HG02610 (cell line): ENCODE measurements at regions not wholly inside any gene's neighbourhood (a gene's known extent, or its start where the extent isn't known, plus 50 kb on each side); places are given as distances from the start of the nearest gene placed in this dataset.

Source experiments
- ATAC-seq: cut with Tn5 transposase; IDR thresholded peaks from one replicate; pipeline ENCODE4 v1.9.1; 2021; ENCODE audit warnings: mild to moderate bottlenecking, moderate library complexity; ENCODE audit not compliant: unreplicated experiment

GRCh38 chr14:53896726-53897125 is 59.9 kb downstream of the BMP4 start:
- no peak for ATAC-seq

- ATAC-seq, result peak; percentile 82
Observed at GRCh38 chr14:53894456-53894855, 62.2 kb downstream of the BMP4 start.

GRCh38 chr14:53893374-53893773 is 63.3 kb downstream of the BMP4 start:
- ATAC-seq, result no peak

GRCh38 chr14:53890611-53891101 is 66.0 kb downstream of the BMP4 start:
- no peak for ATAC-seq

- no peak for ATAC-seq
Observed at GRCh38 chr14:53888535-53889386, 67.9 kb downstream of the BMP4 start.

GRCh38 chr14:53885136-53885640 is 71.4 kb downstream of the BMP4 start:
- no peak for ATAC-seq

- no peak for ATAC-seq
Observed at GRCh38 chr14:53884601-53885000, 72.0 kb downstream of the BMP4 start.

GRCh38 chr14:53883739-53884138 is 72.9 kb downstream of the BMP4 start:
- ATAC-seq, result no peak

GRCh38 chr14:53882684-53883083 is 73.9 kb downstream of the BMP4 start:
- ATAC-seq, result no peak

- no peak for ATAC-seq
Observed at GRCh38 chr14:53881921-53882320, 74.7 kb downstream of the BMP4 start.

- no peak for ATAC-seq
Observed at GRCh38 chr14:53881161-53881871, 75.3 kb downstream of the BMP4 start.

- no peak for ATAC-seq
Observed at GRCh38 chr14:53880761-53881160, 75.9 kb downstream of the BMP4 start.

- no peak for ATAC-seq
Observed at GRCh38 chr14:53879747-53880146, 76.9 kb downstream of the BMP4 start.

GRCh38 chr14:53879022-53879686 is 77.5 kb downstream of the BMP4 start:
- no peak for ATAC-seq

- no peak for ATAC-seq
Observed at GRCh38 chr14:53875324-53875897, 81.2 kb downstream of the BMP4 start.

GRCh38 chr14:53874704-53875103 is 81.9 kb downstream of the BMP4 start:
- no peak for ATAC-seq

- ATAC-seq, result no peak
Observed at GRCh38 chr14:53872681-53873089, 83.9 kb downstream of the BMP4 start.

GRCh38 chr14:53871951-53872350 is 84.7 kb downstream of the BMP4 start:
- ATAC-seq, result no peak

- no peak for ATAC-seq
Observed at GRCh38 chr14:53871011-53871410, 85.6 kb downstream of the BMP4 start.

- no peak for ATAC-seq
Observed at GRCh38 chr14:53865711-53866110, 90.9 kb downstream of the BMP4 start.

GRCh38 chr14:53861781-53862180 is 94.8 kb downstream of the BMP4 start:
- ATAC-seq, result no peak
